Endothelial cell of umbilical vein (primary cell): ENCODE measurements at regions not wholly inside any gene's neighbourhood (a gene's known extent, or its start where the extent isn't known, plus 50 kb on each side); places are given as distances from the start of the nearest gene placed in this dataset.

Experiments used
- BruUV-seq: library from RNA; stranded (reverse); fragments of 400-500 nt; replicated peaks from 2 replicates; lab custom pipeline; 2021; lab: Mats Ljungman, UMichigan
- CTCF ChIA-PET: fragments of 300-600, 350-600 bp; sonication (Branson Sonifier 250); formaldehyde crosslinking; loops from one replicate; lab custom pipeline; 2021; ENCODE audit warnings: antibody characterized with exemption, inconsistent platforms; lab: Charles Lee
- POLR2A ChIA-PET: fragments of 300-600, 350-600 bp; sonication (Branson Sonifier 250); formaldehyde crosslinking; loops from one replicate; lab custom pipeline; 2021; ENCODE audit warnings: antibody characterized with exemption, inconsistent platforms; lab: Charles Lee
- DNase-seq: peaks from one replicate; pipeline ENCODE4 v3.0.0-alpha.2; 2011; ENCODE audit warnings: low read depth, low spot score
- FAIRE-seq: peaks from 2 replicates; lab custom pipeline; 2011; peaks lifted over from hg19 to GRCh38; lab: Jason Lieb, UNC
- H2AFZ ChIP-seq: 2 replicates; pipeline ENCODE4 v1.6.0; 2012; ENCODE audit warnings: low read depth, low read length, control low read depth, inconsistent platforms
- H3K27ac ChIP-seq: 2 replicates; pipeline ENCODE4 v1.5.1; 2011; ENCODE audit warnings: low read depth, mild to moderate bottlenecking, control low read depth, low read length, moderate library complexity; ENCODE audit not compliant: insufficient read depth
- H3K27me3 ChIP-seq, 2 experiments: 2 replicates each; pipeline versions ENCODE4 v1.6.0 to v1.6.1; 2011; ENCODE audit warnings: low read length in 2 of 2, mixed read lengths in 1 of 2; ENCODE audit not compliant: control insufficient read depth in 2 of 2, insufficient read depth in 2 of 2
- H3K36me3 ChIP-seq, 2 experiments: 2 replicates in 1 of 2; 3 replicates in 1 of 2; pipeline ENCODE4 v1.5.1; 2011; ENCODE audit warnings: low read length in 2 of 2, mild to moderate bottlenecking in 1 of 2, moderate library complexity in 1 of 2; ENCODE audit not compliant: control insufficient read depth in 2 of 2, insufficient read depth in 2 of 2; ENCODE audit errors: extremely low read depth in 1 of 2
- H3K4me1 ChIP-seq: 3 replicates; pipeline ENCODE4 v1.5.1; 2011; ENCODE audit warnings: mild to moderate bottlenecking, low read length; ENCODE audit not compliant: control insufficient read depth, insufficient read depth; ENCODE audit errors: extremely low read depth
- H3K4me2 ChIP-seq: 2 replicates; pipeline ENCODE4 v1.6.1; 2011; ENCODE audit warnings: low read length, control low read depth, mixed read lengths; ENCODE audit not compliant: insufficient read depth
- H3K4me3 ChIP-seq, 3 experiments: fragments of 200-600 bp in 1 of 3; sonication (generic), shearing (Covaris generic) in 1 of 3; replicated peaks in 1 of 3; 2 replicates each; pipeline ENCODE4 v1.5.1; 2011 to 2016; ENCODE audit warnings: control low read depth in 3 of 3, low read length in 3 of 3, mild to moderate bottlenecking in 2 of 3, inconsistent platforms in 1 of 3, low read depth in 1 of 3, moderate library complexity in 1 of 3; ENCODE audit not compliant: insufficient read depth in 1 of 3
- H3K79me2 ChIP-seq: 2 replicates; pipeline ENCODE4 v1.6.0; 2012; ENCODE audit warnings: low read length, inconsistent platforms; ENCODE audit not compliant: control insufficient read depth, insufficient read depth
- H3K9ac ChIP-seq: replicated peaks from 2 replicates; pipeline ENCODE3; 2011; ENCODE audit warnings: low read length, control low read depth; ENCODE audit not compliant: insufficient read depth; ENCODE audit errors: extremely low read depth
- H3K9me1 ChIP-seq: replicated peaks from 3 replicates; pipeline ENCODE4 v1.6.0; 2011; ENCODE audit warnings: mild to moderate bottlenecking, low read length; ENCODE audit not compliant: control insufficient read depth, insufficient read depth; ENCODE audit errors: extremely low read depth
- H3K9me3 ChIP-seq: replicated peaks from 2 replicates; pipeline ENCODE4 v1.5.1; 2012; ENCODE audit warnings: low read length, inconsistent platforms; ENCODE audit not compliant: control insufficient read depth, insufficient read depth
- H4K20me1 ChIP-seq: replicated peaks from 2 replicates; pipeline ENCODE3; 2011; ENCODE audit warnings: mild to moderate bottlenecking, low read length; ENCODE audit not compliant: control insufficient read depth, insufficient read depth; ENCODE audit errors: extremely low read depth
- CTCF ChIP-seq, 2 donors: IDR thresholded peaks; 1 replicate in 1 of 2; 2 replicates in 1 of 2; pipeline ENCODE4 v1.5.1; 2011; ENCODE audit warnings: low read length in 2 of 2, mild to moderate bottlenecking in 2 of 2, moderate library complexity in 2 of 2, control low read depth in 1 of 2, inconsistent platforms in 1 of 2, low read depth in 1 of 2; ENCODE audit not compliant: insufficient read depth in 1 of 2; ENCODE audit errors: extremely low read depth in 1 of 2
- EZH2 ChIP-seq: IDR thresholded peaks from 2 replicates; pipeline ENCODE4 v1.6.1; 2012; ENCODE audit warnings: borderline replicate concordance, low read depth, mild to moderate bottlenecking, moderate library complexity, low read length, inconsistent platforms; ENCODE audit not compliant: severe bottlenecking
- FOS ChIP-seq: IDR thresholded peaks from 2 replicates; pipeline ENCODE4 v1.6.1; 2011; ENCODE audit warnings: mild to moderate bottlenecking, low read length, moderate library complexity, borderline replicate concordance; ENCODE audit not compliant: insufficient read depth
- GATA2 ChIP-seq: IDR thresholded peaks from 2 replicates; pipeline ENCODE4 v1.7.0; 2011; ENCODE audit warnings: low read depth, mild to moderate bottlenecking, moderate library complexity, mixed read lengths, low read length; ENCODE audit not compliant: insufficient read length, insufficient read depth
- MAX ChIP-seq: IDR thresholded peaks from 2 replicates; pipeline ENCODE4 v1.6.1; 2011; ENCODE audit not compliant: insufficient read depth, insufficient read length
- MYC ChIP-seq: IDR thresholded peaks from one replicate; pipeline ENCODE4 v1.6.1; 2011; ENCODE audit warnings: mild to moderate bottlenecking, low read depth, low read length
- POLR2A ChIP-seq: IDR thresholded peaks from 2 replicates; pipeline ENCODE4 v1.6.1; 2012; ENCODE audit warnings: low read depth, mild to moderate bottlenecking, control low read depth, low read length
- POLR2AphosphoS5 ChIP-seq: IDR thresholded peaks from 2 replicates; pipeline ENCODE4 v1.6.1; 2012; ENCODE audit warnings: low read depth, mild to moderate bottlenecking, control low read depth, low read length, moderate library complexity; ENCODE audit not compliant: insufficient read depth
- dilution Hi-C: fragments of 300-500 bp; cut with MboI; formaldehyde crosslinking; loops from one replicate; pipeline ENCODE4 v1.15.0; 2019; ENCODE audit warnings: low sequenced_read_pairs; ENCODE audit not compliant: extremely low pct_ligation_motif_present
- intact Hi-C: fragments of 100-400 bp; cut with micrococcal nuclease; formaldehyde crosslinking; loops from one replicate; pipeline ENCODE4 v1.10.0; 2022

DNA sequence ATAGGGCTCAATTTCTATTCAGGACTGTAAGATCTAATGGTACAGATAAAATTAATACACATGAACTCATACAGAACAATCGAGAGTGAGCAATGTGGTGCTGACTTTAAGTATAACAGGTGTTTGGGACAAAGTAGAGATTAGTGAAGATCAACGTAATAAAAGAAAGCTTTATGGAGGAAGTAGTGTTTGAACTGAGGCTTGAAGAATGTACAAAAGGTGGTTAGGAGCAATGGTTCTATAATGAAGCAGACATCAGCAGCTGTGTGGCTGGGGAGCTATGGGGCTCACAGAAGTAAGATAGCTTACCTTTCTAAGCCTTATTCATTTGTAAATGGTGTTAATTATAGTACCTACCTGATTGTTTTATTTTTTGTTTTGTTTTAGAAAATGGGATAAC lies 275.4 kb upstream of the RGMB start:
- dilution Hi-C loops = no loop called here
- intact Hi-C loops = no loop called here
- H3K27me3 ChIP-seq = no peaks in the 10 kb centered on the region
- peak overlapping the region; percentile 2 for H2AFZ ChIP-seq
- H3K79me2 ChIP-seq = no peaks in the 10 kb centered on the region
- TF ChIP-seq FOS (no peak), EZH2 (no peak), CTCF (IDR thresholded peaks at IDR 0.05; ENCODE audit: extremely low read depth in 1 of 2, insufficient read depth in 1 of 2, low read depth in 1 of 2, low read length in 2 of 2) (no peak), POLR2AphosphoS5 (no peak), MAX (no peak), MYC (no peak), POLR2A (no peak), GATA2 (no peak)
- H4K20me1 ChIP-seq = no peaks in the 10 kb centered on the region
- no peaks in the 10 kb centered on the region for H3K36me3 ChIP-seq
- no peak overlapping the region for H3K27ac ChIP-seq
- H3K9ac ChIP-seq = no peak overlapping the region
- no peaks in the 10 kb centered on the region for H3K9me1 ChIP-seq
- DNase-seq (no peak), FAIRE-seq (no peak)
- ChIA-PET CTCF (interaction anchor here (1.1 to 2.3 kb wide), 2 partner anchors 8 to 270 kb away, joined by 3 to 7 read pairs; no protein-coding TSS in a partner anchor), POLR2A (no interaction called here)
- H3K9me3 ChIP-seq = no peaks in the 10 kb centered on the region
- no TSS peak for BruUV-seq
- H3K4me1 ChIP-seq = peaks cover 6% of the 10 kb centered on the region
- no peak overlapping the region for H3K4me2 ChIP-seq
- H3K4me3 ChIP-seq = no peak overlapping the region
